Neuronal stem cell (in vitro differentiated cells): ENCODE measurements at regions not wholly inside any gene's neighbourhood (a gene's known extent, or its start where the extent isn't known, plus 50 kb on each side); places are given as distances from the start of the nearest gene placed in this dataset.

ENCODE experiments used
- DNase-seq: peaks from one replicate; pipeline ENCODE4 v3.0.0-alpha.2; 2013; ENCODE audit warnings: low spot score
- H2AFZ ChIP-seq: one replicate; pipeline ENCODE4 v1.6.1; 2013; ENCODE audit warnings: mild to moderate bottlenecking, low read length, inconsistent platforms
- H2AK5ac ChIP-seq: 2 replicates; pipeline ENCODE4 v1.6.1; 2013; ENCODE audit warnings: low read depth, mild to moderate bottlenecking, inconsistent platforms, low read length, moderate library complexity, mixed read lengths
- H2BK120ac ChIP-seq: 2 replicates; pipeline ENCODE4 v1.6.1; 2013; ENCODE audit warnings: low read depth, mild to moderate bottlenecking, inconsistent platforms, low read length, moderate library complexity, mixed read lengths
- H2BK12ac ChIP-seq: one replicate; pipeline ENCODE4 v1.6.1; 2013; ENCODE audit warnings: low read length, inconsistent platforms
- H2BK15ac ChIP-seq: 2 replicates; pipeline ENCODE4 v1.6.1; 2013; ENCODE audit warnings: mild to moderate bottlenecking, low read length, inconsistent platforms, mixed read lengths
- H2BK5ac ChIP-seq: one replicate; pipeline ENCODE4 v1.6.1; 2013; ENCODE audit warnings: inconsistent platforms, mild to moderate bottlenecking, low read length, moderate library complexity
- H3K14ac ChIP-seq: one replicate; pipeline ENCODE4 v1.6.1; 2013; ENCODE audit warnings: low read length, inconsistent platforms
- H3K18ac ChIP-seq: 2 replicates; pipeline ENCODE4 v1.6.1; 2013; ENCODE audit warnings: low read length, inconsistent platforms
- H3K23ac ChIP-seq: 2 replicates; pipeline ENCODE4 v1.6.1; 2013; ENCODE audit warnings: low read depth, mild to moderate bottlenecking, mixed read lengths, low read length, inconsistent platforms; ENCODE audit not compliant: poor library complexity
- H3K27ac ChIP-seq: replicated peaks from 3 replicates; pipeline ENCODE4 v1.5.1; 2013; ENCODE audit warnings: low read length, inconsistent platforms
- H3K27me3 ChIP-seq, 3 experiments: 2 replicates each; pipeline ENCODE4 v1.6.1; 2013; ENCODE audit warnings: low read length in 3 of 3, mild to moderate bottlenecking in 2 of 3, inconsistent platforms in 1 of 3, low read depth in 1 of 3, mixed read lengths in 1 of 3, moderate library complexity in 1 of 3; ENCODE audit not compliant: control insufficient read depth in 3 of 3, insufficient read depth in 3 of 3
- H3K36me3 ChIP-seq, 2 donors: replicated peaks in 1 of 2; 2 replicates each; pipeline ENCODE4 v1.6.1; 2013; ENCODE audit warnings: low read length in 2 of 2; ENCODE audit not compliant: control insufficient read depth in 2 of 2, insufficient read depth in 2 of 2
- H3K4ac ChIP-seq: 2 replicates; pipeline ENCODE4 v1.6.1; 2013; ENCODE audit warnings: inconsistent platforms, mild to moderate bottlenecking, low read length, moderate library complexity
- H3K4me1 ChIP-seq, 2 donors: 1 replicate in 1 of 2; 2 replicates in 1 of 2; pipeline ENCODE4 v1.6.1; 2013; ENCODE audit warnings: low read length in 2 of 2, low read depth in 1 of 2; ENCODE audit not compliant: control insufficient read depth in 2 of 2, insufficient read depth in 1 of 2
- H3K4me2 ChIP-seq: one replicate; pipeline ENCODE4 v1.6.1; 2013; ENCODE audit warnings: mild to moderate bottlenecking, low read length, inconsistent platforms; ENCODE audit not compliant: insufficient read depth, poor library complexity, severe bottlenecking
- H3K4me3 ChIP-seq, 2 donors: 2 replicates each; pipeline ENCODE4 v1.5.1; 2013; ENCODE audit warnings: low read length in 2 of 2, mild to moderate bottlenecking in 2 of 2, inconsistent platforms in 1 of 2, moderate library complexity in 1 of 2
- H3K79me1 ChIP-seq: one replicate; pipeline ENCODE4 v1.6.1; 2013; ENCODE audit warnings: low read depth, mild to moderate bottlenecking, inconsistent platforms, low read length, moderate library complexity
- H3K9ac ChIP-seq: one replicate; pipeline ENCODE4 v1.6.1; 2013; ENCODE audit warnings: mild to moderate bottlenecking, low read depth, low read length, inconsistent platforms; ENCODE audit not compliant: poor library complexity
- H3K9me3 ChIP-seq, 2 donors: replicated peaks in 1 of 2; 2 replicates each; pipeline versions ENCODE3 to v1.6.1; 2013; ENCODE audit warnings: low read length in 2 of 2, mild to moderate bottlenecking in 2 of 2, inconsistent platforms in 1 of 2, low read depth in 1 of 2, mixed read lengths in 1 of 2, moderate library complexity in 1 of 2; ENCODE audit not compliant: control insufficient read depth in 2 of 2, insufficient read depth in 1 of 2
- H4K8ac ChIP-seq: one replicate; pipeline ENCODE4 v1.6.1; 2013; ENCODE audit warnings: low read depth, mild to moderate bottlenecking, inconsistent platforms, low read length, moderate library complexity
- H4K91ac ChIP-seq: one replicate; pipeline ENCODE4 v1.6.1; 2013; ENCODE audit warnings: low read length, low read depth, mild to moderate bottlenecking, inconsistent platforms; ENCODE audit not compliant: poor library complexity
- WGBS, 2 donors: extraction: QIAGEN DNeasy Blood & Tissue Kit; methylation state at CpG; one replicate each; pipeline ENCODE4 v1.1.7; 2013; ENCODE audit warnings: missing lambda C conversion rate in 2 of 2, mixed read lengths in 1 of 2; ENCODE audit not compliant: insufficient read length in 2 of 2, insufficient replicate concordance in 1 of 2; ENCODE audit errors: extremely low coverage in 2 of 2; 5-methylcytosine and 5-hydroxymethylcytosine counted together

GRCh38 chr10:76675561-76675950 lies 962.1 kb downstream of the KCNMA1 start:
- Histone ChIP-seq H2AFZ (no peak overlapping the region), H3K27me3 (no peaks in the 10 kb centered on the region), H3K4ac (no peak overlapping the region), H3K4me1 (no peaks in the 10 kb centered on the region), H3K18ac (no peak overlapping the region), H3K23ac (no peak overlapping the region), H2AK5ac (no peak overlapping the region), H3K14ac (no peak overlapping the region), H3K4me2 (no peak overlapping the region), H2BK15ac (no peak overlapping the region), H3K9ac (no peak overlapping the region), H2BK120ac (no peak overlapping the region), H3K9me3 (no peaks in the 10 kb centered on the region), H2BK5ac (no peak overlapping the region), H4K91ac (no peak overlapping the region), H3K36me3 (no peaks in the 10 kb centered on the region), H3K27ac (no peak overlapping the region), H3K79me1 (no peaks in the 10 kb centered on the region), H3K4me3 (no peak overlapping the region), H2BK12ac (no peak overlapping the region), H4K8ac (no peak overlapping the region)
- no peak for DNase-seq
- no CpG with 5 or more reads among the region's 3 CpGs for WGBS, 2 donors

GRCh38 chr10:76667408-76668370 lies 969.9 kb downstream of the KCNMA1 start:
- no peak overlapping the region for H3K4ac ChIP-seq
- no peak overlapping the region for H3K4me3 ChIP-seq
- no peaks in the 10 kb centered on the region for H3K27me3 ChIP-seq
- H3K79me1 ChIP-seq: no peaks in the 10 kb centered on the region
- H3K18ac ChIP-seq: no peak overlapping the region
- no peak for DNase-seq
- H2BK12ac ChIP-seq: no peak overlapping the region
- WGBS, 2 donors: no CpG with 5 or more reads among the region's 4 CpGs
- H2BK5ac ChIP-seq: no peak overlapping the region
- H2BK15ac ChIP-seq: no peak overlapping the region
- H3K4me2 ChIP-seq: no peak overlapping the region
- no peak overlapping the region for H2AK5ac ChIP-seq
- no peak overlapping the region for H3K23ac ChIP-seq
- H3K9me3 ChIP-seq: no peaks in the 10 kb centered on the region
- H3K27ac ChIP-seq: no peak overlapping the region
- no peak overlapping the region for H4K91ac ChIP-seq
- H2AFZ ChIP-seq: no peak overlapping the region
- no peak overlapping the region for H2BK120ac ChIP-seq
- H3K4me1 ChIP-seq: no peaks in the 10 kb centered on the region
- H3K14ac ChIP-seq: no peak overlapping the region
- H4K8ac ChIP-seq: no peak overlapping the region
- H3K9ac ChIP-seq: no peak overlapping the region
- H3K36me3 ChIP-seq: no peaks in the 10 kb centered on the region

GRCh38 chr10:76666891-76667290 lies 970.7 kb downstream of the KCNMA1 start:
- Histone ChIP-seq H3K27ac (no peak overlapping the region), H3K18ac (no peak overlapping the region), H3K4me3 (no peak overlapping the region), H2BK5ac (no peak overlapping the region), H2AFZ (no peak overlapping the region), H2BK120ac (no peak overlapping the region), H3K27me3 (no peaks in the 10 kb centered on the region), H3K23ac (no peak overlapping the region), H2BK15ac (no peak overlapping the region), H3K4me2 (no peak overlapping the region), H3K79me1 (no peaks in the 10 kb centered on the region), H2AK5ac (no peak overlapping the region), H3K14ac (no peak overlapping the region), H4K91ac (no peak overlapping the region), H3K9me3 (no peaks in the 10 kb centered on the region), H3K9ac (no peak overlapping the region), H3K4me1 (no peaks in the 10 kb centered on the region), H2BK12ac (no peak overlapping the region), H3K36me3 (no peaks in the 10 kb centered on the region), H4K8ac (no peak overlapping the region), H3K4ac (no peak overlapping the region)
- no peak for DNase-seq
- WGBS, 2 donors: no CpG with 5 or more reads among the region's 1 CpG

- Histone ChIP-seq H2BK12ac (no peak overlapping the region), H4K8ac (no peak overlapping the region), H2AFZ (no peak overlapping the region), H3K14ac (no peak overlapping the region), H3K36me3 (no peaks in the 10 kb centered on the region), H3K27ac (no peak overlapping the region), H3K79me1 (no peaks in the 10 kb centered on the region), H3K18ac (no peak overlapping the region), H3K9ac (no peak overlapping the region), H2BK5ac (no peak overlapping the region), H2AK5ac (no peak overlapping the region), H3K4ac (no peak overlapping the region), H3K9me3 (no peaks in the 10 kb centered on the region), H2BK15ac (no peak overlapping the region), H3K4me2 (no peak overlapping the region), H3K4me1 (no peaks in the 10 kb centered on the region), H2BK120ac (no peak overlapping the region), H3K4me3 (no peak overlapping the region), H3K23ac (no peak overlapping the region), H4K91ac (no peak overlapping the region), H3K27me3 (no peaks in the 10 kb centered on the region)
- no CpG with 5 or more reads among the region's 4 CpGs for WGBS, 2 donors
- DNase-seq: no peak
Measured at GRCh38 chr10:76665029-76665428, 972.6 kb downstream of the KCNMA1 start.
